Muscle of back (tissue), 3 donors: ENCODE measurements at regions not wholly inside any gene's neighbourhood (a gene's known extent, or its start where the extent isn't known, plus 50 kb on each side); places are given as distances from the start of the nearest gene placed in this dataset.
"Not testable (repeated sequence)": the region's sequence is repeated elsewhere in the genome, so short reads cannot be mapped to it uniquely, and the experiment has no call there.

Experiments
- DNase-seq, 3 donors: peaks; one replicate each; pipeline versions ENCODE4 v3.0.0 to v3.0.0-alpha.2; 2013

- no peak for DNase-seq
Measured at GRCh38 chr3:152621006-152621868, 213.7 kb upstream of the P2RY1 start.

- no peak for DNase-seq
Measured at GRCh38 chr3:152621967-152622810, 212.7 kb upstream of the P2RY1 start.

GRCh38 chr3:152622811-152623167 lies 212.1 kb upstream of the P2RY1 start:
- DNase-seq, result no peak

- no peak for DNase-seq
Measured at GRCh38 chr3:152623286-152623911, 211.5 kb upstream of the P2RY1 start.

GRCh38 chr3:152626226-152626625 lies 208.7 kb upstream of the P2RY1 start:
- no peak for DNase-seq

- no peak for DNase-seq
Measured at GRCh38 chr3:152628496-152628895, 206.4 kb upstream of the P2RY1 start.

- no peak for DNase-seq
Measured at GRCh38 chr3:152629363-152630122, 205.4 kb upstream of the P2RY1 start.

- DNase-seq, result no peak
Measured at GRCh38 chr3:152635389-152635788, 199.5 kb upstream of the P2RY1 start.

- no peak for DNase-seq
Measured at GRCh38 chr3:152636651-152637050, 198.3 kb upstream of the P2RY1 start.

GRCh38 chr3:152638214-152638613 lies 196.7 kb upstream of the P2RY1 start:
- no peak for DNase-seq

- peak in 1 of 3 donors; percentile 42 for DNase-seq
Measured at GRCh38 chr3:152638707-152639450, 196.1 kb upstream of the P2RY1 start.

- no peak for DNase-seq
Measured at GRCh38 chr3:152641198-152641597, 193.7 kb upstream of the P2RY1 start.

GRCh38 chr3:152642658-152643057 lies 192.3 kb upstream of the P2RY1 start:
- DNase-seq, result no peak

GRCh38 chr3:152644478-152644877 lies 190.5 kb upstream of the P2RY1 start:
- DNase-seq, result no peak

GRCh38 chr3:152646004-152646403 lies 188.9 kb upstream of the P2RY1 start:
- no peak for DNase-seq

- peak in 1 of 3 donors; percentile 19 for DNase-seq
Measured at GRCh38 chr3:152650177-152650576, 184.8 kb upstream of the P2RY1 start.

GRCh38 chr3:152650923-152651322 lies 184.0 kb upstream of the P2RY1 start:
- DNase-seq, result not testable (repeated sequence)

GRCh38 chr3:152656214-152656971 lies 178.5 kb upstream of the P2RY1 start:
- DNase-seq, result peak in 1 of 3 donors; percentile 33

GRCh38 chr3:152656972-152657355 lies 178.0 kb upstream of the P2RY1 start:
- DNase-seq, result no peak
